Activated T-cell treated with anti-CD3 and anti-CD28 coated beads, Interleukin-2, amount 50 U/mL, for 4 hours (primary cell): ENCODE measurements at regions not wholly inside any gene's neighbourhood (a gene's known extent, or its start where the extent isn't known, plus 50 kb on each side); places are given as distances from the start of the nearest gene placed in this dataset.

Experiments
- ATAC-seq, 2 donors: fragments of 200-7000 bp; cut with Tn5 transposase; one replicate each; pipeline ENCODE4 v1.10.0; 2021
- DNase-seq: peaks from one replicate; pipeline ENCODE4 v3.0.0-alpha.2; 2020
- H3K27me3 Mint-ChIP-seq: one replicate; pipeline ENCODE4 v1.8.0; 2021; ENCODE audit warnings: low read depth, mixed read lengths
- H3K36me3 Mint-ChIP-seq: one replicate; pipeline ENCODE4 v1.8.0; 2022; ENCODE audit warnings: mixed read lengths; ENCODE audit not compliant: insufficient read depth
- H3K4me1 Mint-ChIP-seq: one replicate; pipeline ENCODE4 v1.8.0; 2021; ENCODE audit warnings: low read depth, mixed read lengths
- H3K4me3 Mint-ChIP-seq: one replicate; pipeline ENCODE4 v1.8.0; 2021; ENCODE audit warnings: mild to moderate bottlenecking, moderate library complexity, mixed read lengths
- H3K9me3 Mint-ChIP-seq: one replicate; pipeline ENCODE4 v1.8.0; 2021; ENCODE audit warnings: mixed read lengths

- no peak overlapping the region for H3K4me3 Mint-ChIP-seq
- H3K27me3 Mint-ChIP-seq, result no peaks in the 10 kb centered on the region
- H3K4me1 Mint-ChIP-seq, result peaks cover 17% of the 10 kb centered on the region
- no peaks in the 10 kb centered on the region for H3K9me3 Mint-ChIP-seq
- ATAC-seq (no peak), DNase-seq (no peak)
- H3K36me3 Mint-ChIP-seq, result no peaks in the 10 kb centered on the region
These were observed 97.7 kb downstream of the CD47 start for GRCh38 chr3:107992976-107993684.

DNA sequence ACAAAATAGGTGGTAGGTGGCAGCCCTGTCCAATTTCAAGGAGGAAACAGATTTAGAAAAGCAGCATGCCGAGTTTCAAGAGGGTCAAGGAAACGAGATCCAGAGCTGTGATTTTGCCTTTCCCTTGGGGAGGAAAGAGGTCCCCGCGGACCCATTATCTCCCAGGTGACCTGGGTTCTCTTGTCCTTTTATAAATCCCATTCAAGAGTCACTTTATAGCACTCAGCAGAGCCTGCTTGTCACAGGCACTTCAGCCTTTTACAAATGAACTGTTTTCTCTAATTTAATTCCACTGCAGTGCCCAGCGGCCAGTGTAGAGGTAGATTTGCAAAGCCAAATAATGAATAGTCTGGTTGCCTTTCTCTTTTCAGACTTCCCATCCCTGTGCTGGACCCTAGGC, 99.9 kb downstream of the CD47 start:
- Mint-ChIP-seq H3K9me3 (no peaks in the 10 kb centered on the region), H3K36me3 (no peaks in the 10 kb centered on the region), H3K4me1 (peaks cover 30% of the 10 kb centered on the region), H3K4me3 (no peak overlapping the region), H3K27me3 (no peaks in the 10 kb centered on the region)
- DNase-seq (no peak), ATAC-seq (no peak)

GRCh38 chr3:107990433-107990832, 100.4 kb downstream of the CD47 start:
- Mint-ChIP-seq H3K4me1 (peaks cover 34% of the 10 kb centered on the region), H3K9me3 (no peaks in the 10 kb centered on the region), H3K36me3 (no peaks in the 10 kb centered on the region), H3K27me3 (no peaks in the 10 kb centered on the region), H3K4me3 (no peak overlapping the region)
- no peak for ATAC-seq
- DNase-seq, result no peak

DNA sequence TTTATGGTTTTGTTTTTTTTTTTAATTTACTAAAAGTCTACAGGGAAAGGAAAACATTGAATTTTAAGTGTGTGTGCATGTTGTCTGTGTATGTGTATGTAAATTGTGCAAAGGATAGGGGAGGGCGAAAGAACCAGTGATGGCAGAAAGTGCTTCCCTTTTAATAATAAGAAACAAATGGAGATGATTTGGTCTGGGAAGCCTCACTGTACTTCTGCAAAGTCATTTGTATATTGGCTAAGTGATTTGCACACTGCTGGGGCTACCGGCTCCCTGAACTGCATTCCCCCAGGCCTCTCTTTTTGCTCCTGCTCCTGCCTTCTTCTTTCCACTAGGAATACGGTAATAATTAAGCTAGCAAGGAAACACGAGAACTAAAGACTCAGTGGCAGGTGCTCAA, 101.2 kb downstream of the CD47 start:
- H3K27me3 Mint-ChIP-seq, result no peaks in the 10 kb centered on the region
- DNase-seq, result no peak
- H3K4me1 Mint-ChIP-seq, result peaks cover 37% of the 10 kb centered on the region
- no peak overlapping the region for H3K4me3 Mint-ChIP-seq
- no peak for ATAC-seq
- no peaks in the 10 kb centered on the region for H3K36me3 Mint-ChIP-seq
- H3K9me3 Mint-ChIP-seq, result no peaks in the 10 kb centered on the region

- Mint-ChIP-seq H3K9me3 (no peaks in the 10 kb centered on the region), H3K27me3 (no peaks in the 10 kb centered on the region)
These were observed 102.2 kb downstream of the CD47 start for GRCh38 chr3:107988460-107989175.

DNA sequence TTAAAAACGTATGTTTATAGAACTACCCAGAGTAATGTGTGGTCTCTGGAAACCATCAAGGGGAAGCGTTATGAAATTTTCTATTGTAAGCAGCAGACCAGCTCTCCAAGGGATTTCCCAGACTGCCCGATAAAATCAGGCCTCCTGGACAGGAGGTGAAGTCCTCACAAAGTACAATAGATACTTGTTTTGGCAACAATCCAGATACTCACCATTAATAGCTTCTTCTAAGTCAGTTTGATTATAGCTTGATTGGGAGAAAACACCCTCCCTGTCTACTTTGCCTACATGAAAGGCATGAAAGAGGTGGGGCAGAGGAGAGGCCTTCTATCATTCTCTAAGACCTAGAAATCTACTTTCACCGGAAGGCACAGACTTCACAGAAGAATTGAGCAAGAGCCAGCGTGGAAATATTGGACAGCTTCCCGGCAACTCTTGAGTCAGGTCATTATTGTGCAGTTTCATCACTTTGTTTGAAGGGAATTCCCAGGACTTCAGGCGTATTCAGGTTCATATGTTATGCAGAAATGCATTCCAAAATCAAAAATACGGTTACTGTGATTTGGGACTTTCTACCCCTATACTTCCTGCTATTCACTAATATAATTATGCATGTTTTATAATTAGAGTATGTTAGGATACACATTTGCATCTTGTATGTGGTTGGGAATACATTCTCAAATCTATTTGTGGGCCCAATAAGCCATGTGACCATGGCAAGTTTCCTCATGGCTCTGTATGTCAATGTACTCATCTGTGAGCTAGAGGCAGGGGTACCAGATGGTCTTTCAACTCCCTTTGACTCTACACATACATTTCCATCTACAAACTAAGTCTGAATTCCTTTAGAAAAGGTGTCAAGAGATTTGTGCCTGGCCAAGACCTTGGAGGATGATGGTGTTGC, 103.5 kb downstream of the CD47 start:
- Mint-ChIP-seq H3K4me1 (peaks cover 34% of the 10 kb centered on the region), H3K9me3 (no peaks in the 10 kb centered on the region), H3K36me3 (no peaks in the 10 kb centered on the region), H3K4me3 (no peak overlapping the region), H3K27me3 (no peaks in the 10 kb centered on the region)
- DNase-seq, result no peak
- no peak for ATAC-seq

More at GRCh38 chr3:107988460-107989175, 102.2 kb downstream of the CD47 start:
- Mint-ChIP-seq H3K4me1 (peaks cover 34% of the 10 kb centered on the region), H3K4me3 (peak overlapping the region; percentile 42), H3K36me3 (no peaks in the 10 kb centered on the region)
- DNase-seq (no peak), ATAC-seq (no peak)

DNA sequence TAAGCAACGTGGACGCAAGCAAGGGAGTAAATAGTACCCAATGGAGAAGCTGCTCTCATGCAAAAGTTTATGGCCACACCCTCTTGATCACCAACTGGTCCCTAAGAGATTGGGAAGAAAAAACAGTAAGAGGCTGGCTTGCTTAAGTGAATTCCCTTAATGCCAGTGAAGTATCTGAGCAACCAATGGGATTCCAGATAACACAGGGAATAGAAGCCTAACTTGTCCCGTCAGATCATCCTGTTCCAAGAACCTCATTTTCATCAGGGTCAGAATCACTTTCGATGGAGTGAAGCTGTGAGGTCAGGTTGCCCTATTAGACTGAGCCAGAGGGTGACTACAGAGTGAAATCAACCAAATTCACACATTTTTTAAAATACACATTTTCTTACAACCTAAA, 104.3 kb downstream of the CD47 start:
- Mint-ChIP-seq H3K27me3 (no peaks in the 10 kb centered on the region), H3K36me3 (no peaks in the 10 kb centered on the region), H3K4me3 (no peak overlapping the region), H3K4me1 (peaks cover 34% of the 10 kb centered on the region), H3K9me3 (no peaks in the 10 kb centered on the region)
- no peak for ATAC-seq
- DNase-seq, result no peak

DNA sequence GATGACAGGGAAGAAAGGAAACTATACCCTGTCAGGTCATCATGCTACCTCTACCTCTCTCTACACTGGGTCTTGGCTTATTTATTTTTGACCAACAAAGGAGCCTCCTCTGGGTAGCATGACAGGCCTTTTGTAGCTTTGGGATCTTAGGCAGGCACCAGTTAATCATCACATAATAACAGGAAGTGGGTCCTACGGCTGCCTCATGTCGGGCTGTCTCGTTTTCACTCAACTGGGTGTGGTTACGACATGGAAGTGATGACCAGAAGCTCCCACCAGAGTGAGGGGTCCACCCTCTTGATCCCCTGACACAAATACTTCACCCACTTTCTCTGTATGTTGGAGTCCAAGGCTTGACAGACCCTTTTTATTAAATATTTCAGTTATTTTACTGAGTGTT, 105.3 kb downstream of the CD47 start:
- no peaks in the 10 kb centered on the region for H3K36me3 Mint-ChIP-seq
- H3K4me1 Mint-ChIP-seq, result peaks cover 36% of the 10 kb centered on the region
- peak; percentile 83 to 90 for ATAC-seq
- no peaks in the 10 kb centered on the region for H3K27me3 Mint-ChIP-seq
- H3K9me3 Mint-ChIP-seq, result no peaks in the 10 kb centered on the region
- peak; percentile 8 for DNase-seq
- H3K4me3 Mint-ChIP-seq, result peak overlapping the region; percentile 48

DNA sequence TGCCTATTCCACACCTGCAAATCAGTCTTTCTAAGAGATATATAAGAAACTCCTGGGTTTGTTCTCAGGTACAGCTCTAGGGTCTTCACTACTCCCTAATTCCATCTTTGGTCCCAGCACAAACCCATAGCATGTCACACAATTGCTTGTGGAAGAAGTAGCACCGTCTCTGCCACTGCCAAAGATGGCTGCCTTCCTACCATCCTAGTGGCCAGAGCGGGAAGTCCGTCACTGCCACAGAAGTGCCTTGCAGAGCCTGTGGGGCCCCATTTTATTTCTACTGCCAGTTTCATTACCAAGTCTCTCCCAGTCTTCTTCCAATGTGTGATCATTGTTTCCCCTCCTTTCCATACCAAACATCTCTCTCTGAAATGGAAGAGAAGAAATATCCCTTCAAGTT, 107.6 kb downstream of the CD47 start:
- no peaks in the 10 kb centered on the region for H3K9me3 Mint-ChIP-seq

DNA sequence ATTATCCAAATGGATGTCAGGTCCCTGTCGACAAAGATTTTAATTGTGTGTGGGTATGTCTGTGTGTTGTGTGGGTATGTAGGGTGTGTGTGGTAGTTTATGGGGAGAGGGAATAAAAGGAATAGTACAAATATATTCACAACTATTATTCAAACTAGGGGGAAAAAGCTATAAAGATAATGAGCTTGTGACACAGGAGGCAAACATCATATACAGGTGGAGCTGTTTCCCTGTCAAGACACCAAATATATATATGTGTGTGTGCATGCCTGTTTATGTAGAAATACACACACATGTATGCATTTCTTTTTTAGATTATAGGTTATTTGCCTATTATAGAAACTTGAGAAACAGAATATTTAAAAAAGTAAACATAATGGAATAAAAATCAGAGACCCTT, 108.7 kb downstream of the CD47 start:
- H3K4me3 Mint-ChIP-seq, result no peak overlapping the region
- ATAC-seq (no peak), DNase-seq (no peak)
- no peaks in the 10 kb centered on the region for H3K9me3 Mint-ChIP-seq
- H3K4me1 Mint-ChIP-seq, result peaks cover 54% of the 10 kb centered on the region
- H3K27me3 Mint-ChIP-seq, result no peaks in the 10 kb centered on the region
- H3K36me3 Mint-ChIP-seq, result no peaks in the 10 kb centered on the region

More for the DNA sequence above, 107.6 kb downstream of the CD47 start:
- H3K27me3 Mint-ChIP-seq, result no peaks in the 10 kb centered on the region
- ATAC-seq, result no peak
- H3K4me1 Mint-ChIP-seq, result peaks cover 45% of the 10 kb centered on the region
- no peak overlapping the region for H3K4me3 Mint-ChIP-seq
- no peaks in the 10 kb centered on the region for H3K36me3 Mint-ChIP-seq
- no peak for DNase-seq

- peaks cover 54% of the 10 kb centered on the region for H3K4me1 Mint-ChIP-seq
- ATAC-seq (no peak), DNase-seq (no peak)
- H3K27me3 Mint-ChIP-seq, result no peaks in the 10 kb centered on the region
- H3K36me3 Mint-ChIP-seq, result no peaks in the 10 kb centered on the region
- H3K4me3 Mint-ChIP-seq, result no peak overlapping the region
- H3K9me3 Mint-ChIP-seq, result no peaks in the 10 kb centered on the region
These were observed 109.2 kb downstream of the CD47 start for GRCh38 chr3:107981471-107982111.

DNA sequence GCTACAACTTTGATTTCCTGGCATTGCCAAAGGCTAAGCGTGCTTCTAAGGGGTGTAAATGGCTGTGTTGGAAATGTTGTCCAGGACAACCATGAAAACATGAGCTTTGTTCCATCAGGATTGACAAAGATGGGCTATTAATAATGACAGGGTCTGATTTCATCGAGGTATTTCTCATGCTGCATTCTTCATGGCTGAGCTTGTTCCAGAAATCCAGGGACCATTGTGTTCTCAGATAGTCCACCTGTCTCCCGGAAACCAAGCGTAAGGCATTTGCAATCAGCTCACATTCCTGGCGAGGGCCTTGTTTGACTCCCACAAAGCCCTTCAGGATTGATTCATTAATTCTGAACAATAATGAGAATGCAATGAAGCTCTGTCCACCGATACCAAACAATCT, 111.3 kb downstream of the CD47 start:
- Mint-ChIP-seq H3K4me1 (peaks cover 59% of the 10 kb centered on the region), H3K27me3 (no peaks in the 10 kb centered on the region)

GRCh38 chr3:107978131-107979055, 112.4 kb downstream of the CD47 start:
- peaks cover 59% of the 10 kb centered on the region for H3K4me1 Mint-ChIP-seq
- H3K36me3 Mint-ChIP-seq, result no peaks in the 10 kb centered on the region
- DNase-seq, result no peak
- H3K27me3 Mint-ChIP-seq, result no peaks in the 10 kb centered on the region
- H3K4me3 Mint-ChIP-seq, result peak overlapping the region; percentile 37
- ATAC-seq, result no peak
- H3K9me3 Mint-ChIP-seq, result no peaks in the 10 kb centered on the region

More for the DNA sequence above, 111.3 kb downstream of the CD47 start:
- ATAC-seq (no peak), DNase-seq (no peak)
- Mint-ChIP-seq H3K36me3 (no peaks in the 10 kb centered on the region), H3K4me3 (no peak overlapping the region), H3K9me3 (no peaks in the 10 kb centered on the region)
